Lung (tissue), 11 donors: ENCODE measurements at regions not wholly inside any gene's neighbourhood (a gene's known extent, or its start where the extent isn't known, plus 50 kb on each side); places are given as distances from the start of the nearest gene placed in this dataset.
"Not testable (repeated sequence)": the region's sequence is repeated elsewhere in the genome, so short reads cannot be mapped to it uniquely, and the experiment has no call there.

Experiments
- ATAC-seq: fragments of 200-7000 bp; cut with Tn5 transposase; one replicate; pipeline ENCODE4 v1.9.1; 2020; ENCODE audit warnings: moderate number of reproducible peaks; ENCODE audit not compliant: insufficient read depth, low FRiP score
- DNase-seq, 3 donors: peaks; one replicate each; pipeline ENCODE4 v3.0.0-alpha.2; 2013 to 2017
- H3K27ac ChIP-seq, 2 donors: one replicate each; pipeline ENCODE4 v1.5.1; 2013; ENCODE audit warnings: mild to moderate bottlenecking in 2 of 2, moderate library complexity in 2 of 2, control low read depth in 1 of 2, inconsistent platforms in 1 of 2, low read depth in 1 of 2, low read length in 1 of 2
- H3K27me3 ChIP-seq, 3 donors: one replicate each; pipeline ENCODE4 v1.5.1; 2013; ENCODE audit warnings: low read length in 2 of 3; ENCODE audit not compliant: control insufficient read depth in 3 of 3, insufficient read depth in 3 of 3
- H3K36me3 ChIP-seq, 4 donors: one replicate each; pipeline ENCODE4 v1.5.1; 2013; ENCODE audit warnings: low read length in 4 of 4, mild to moderate bottlenecking in 1 of 4, moderate library complexity in 1 of 4; ENCODE audit not compliant: control insufficient read depth in 4 of 4, insufficient read depth in 4 of 4
- H3K4me1 ChIP-seq, 5 donors: one replicate each; pipeline ENCODE4 v1.5.1; 2013; ENCODE audit warnings: low read length in 5 of 5, mild to moderate bottlenecking in 2 of 5, moderate library complexity in 1 of 5; ENCODE audit not compliant: control insufficient read depth in 5 of 5, insufficient read depth in 5 of 5
- H3K4me3 ChIP-seq: one replicate; pipeline ENCODE4 v1.5.1; 2013; ENCODE audit warnings: mild to moderate bottlenecking, control low read depth, moderate library complexity
- H3K9ac ChIP-seq, 2 donors: one replicate each; pipeline ENCODE4 v1.5.1; 2013; ENCODE audit warnings: low read length in 2 of 2, control low read depth in 1 of 2; ENCODE audit not compliant: insufficient read depth in 1 of 2
- H3K9me3 ChIP-seq, 4 donors: one replicate each; pipeline ENCODE4 v1.5.1; 2013; ENCODE audit warnings: low read length in 3 of 4, mild to moderate bottlenecking in 1 of 4, moderate library complexity in 1 of 4; ENCODE audit not compliant: control insufficient read depth in 4 of 4, insufficient read depth in 3 of 4
- WGBS, 2 donors: extraction: QIAGEN DNeasy Blood & Tissue Kit; methylation state at CpG; one replicate each; pipeline ENCODE4 v1.1.7; 2013; 5-methylcytosine and 5-hydroxymethylcytosine counted together
- TF ChIP-seq, protein P1 (sequence below): IDR thresholded peaks from 2 replicates; pipeline ENCODE4 v1.5.1; 2012; ENCODE audit warnings: mild to moderate bottlenecking; ENCODE audit errors: control extremely low read depth, extremely low read depth
- donor health status: control.
- donor health status: control.
- donor health status: Bipolar disorder and iron deficiency.
- donor health status: healthy.
- donor health status: DM: yes; HTN: yes; CAD: no.

DNA sequence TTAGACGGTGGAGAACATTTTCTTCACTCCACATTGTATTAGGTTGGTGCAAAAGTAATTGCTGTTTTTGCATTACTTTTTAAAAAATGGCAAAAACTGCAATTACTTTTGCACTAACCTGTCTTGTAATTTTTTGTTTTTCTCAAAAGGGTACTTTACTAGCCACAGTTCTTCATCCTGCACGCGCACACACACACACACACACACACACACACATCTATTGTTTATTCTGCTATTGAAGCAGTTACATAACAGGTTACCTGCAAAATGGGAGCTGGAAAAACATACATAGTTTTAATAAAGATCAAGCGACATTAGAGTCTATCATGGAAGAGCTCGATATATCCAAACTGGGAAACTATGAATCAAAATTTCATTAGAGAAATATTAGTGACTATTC, 235.2 kb downstream of the SIM1 start:
- Histone ChIP-seq H3K4me3 (no peak overlapping the region), H3K4me1 (peaks cover 0 to 2% (median 0%) of the 10 kb centered on the region in 5 donors), H3K9ac (no peak overlapping the region), H3K27ac (no peak overlapping the region), H3K27me3 (no peaks in the 10 kb centered on the region), H3K36me3 (no peaks in the 10 kb centered on the region), H3K9me3 (no peaks in the 10 kb centered on the region)
- 69 to 73% methylated on average over 5 of the region's 5 CpGs for WGBS, 2 donors
- DNase-seq (peak in 1 of 3 donors; percentile 34), ATAC-seq (no peak)
- TF ChIP-seq, protein P1, sequence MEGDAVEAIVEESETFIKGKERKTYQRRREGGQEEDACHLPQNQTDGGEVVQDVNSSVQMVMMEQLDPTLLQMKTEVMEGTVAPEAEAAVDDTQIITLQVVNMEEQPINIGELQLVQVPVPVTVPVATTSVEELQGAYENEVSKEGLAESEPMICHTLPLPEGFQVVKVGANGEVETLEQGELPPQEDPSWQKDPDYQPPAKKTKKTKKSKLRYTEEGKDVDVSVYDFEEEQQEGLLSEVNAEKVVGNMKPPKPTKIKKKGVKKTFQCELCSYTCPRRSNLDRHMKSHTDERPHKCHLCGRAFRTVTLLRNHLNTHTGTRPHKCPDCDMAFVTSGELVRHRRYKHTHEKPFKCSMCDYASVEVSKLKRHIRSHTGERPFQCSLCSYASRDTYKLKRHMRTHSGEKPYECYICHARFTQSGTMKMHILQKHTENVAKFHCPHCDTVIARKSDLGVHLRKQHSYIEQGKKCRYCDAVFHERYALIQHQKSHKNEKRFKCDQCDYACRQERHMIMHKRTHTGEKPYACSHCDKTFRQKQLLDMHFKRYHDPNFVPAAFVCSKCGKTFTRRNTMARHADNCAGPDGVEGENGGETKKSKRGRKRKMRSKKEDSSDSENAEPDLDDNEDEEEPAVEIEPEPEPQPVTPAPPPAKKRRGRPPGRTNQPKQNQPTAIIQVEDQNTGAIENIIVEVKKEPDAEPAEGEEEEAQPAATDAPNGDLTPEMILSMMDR: no peak

DNA sequence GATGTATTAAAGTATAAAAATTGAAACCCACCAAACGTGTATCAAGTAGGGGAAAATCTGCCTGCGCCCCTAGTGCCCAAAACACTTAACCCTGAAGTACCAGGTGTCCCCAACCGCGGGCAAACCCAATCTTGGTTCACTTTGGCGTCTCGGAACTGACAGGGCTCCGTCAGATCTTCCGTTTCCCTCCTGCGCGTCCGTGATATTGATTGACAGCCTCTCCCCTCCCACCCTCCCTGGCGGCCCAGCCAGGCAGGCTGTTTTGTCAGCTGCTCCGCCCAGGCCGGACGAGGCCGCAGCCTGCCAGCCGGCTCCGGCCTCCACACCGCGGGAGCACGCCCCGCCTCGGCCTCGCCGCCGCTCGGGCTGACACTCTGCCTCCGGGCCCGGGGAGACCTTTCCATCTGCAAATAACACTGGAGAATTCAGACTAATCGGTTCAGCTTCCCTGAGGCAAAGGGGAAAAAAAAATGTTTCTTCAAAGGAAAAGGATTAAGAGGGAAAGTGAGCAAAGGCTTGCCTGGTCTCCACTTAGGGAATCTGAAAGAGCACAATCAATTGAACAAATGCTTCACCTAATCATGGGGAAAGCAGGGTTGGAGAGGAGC, 234.9 kb upstream of the MCHR2 start:
- no peaks in the 10 kb centered on the region for H3K36me3 ChIP-seq
- DNase-seq: peak; percentile 57 to 76 (median 70)
- peak overlapping the region; percentile 47 to 58 for H3K9ac ChIP-seq
- no peak overlapping the region for H3K27ac ChIP-seq
- TF ChIP-seq, protein P1: no peak
- H3K4me3 ChIP-seq: peak overlapping the region; percentile 27
- 0 to 1% methylated on average over 29 to 30 of the region's 30 CpGs for WGBS, 2 donors
- no peaks in the 10 kb centered on the region for H3K9me3 ChIP-seq
- ATAC-seq: peak; percentile 93
- peaks cover 0 to 2% (median 0%) of the 10 kb centered on the region in 5 donors for H3K4me1 ChIP-seq
- H3K27me3 ChIP-seq: no peaks in the 10 kb centered on the region

DNA sequence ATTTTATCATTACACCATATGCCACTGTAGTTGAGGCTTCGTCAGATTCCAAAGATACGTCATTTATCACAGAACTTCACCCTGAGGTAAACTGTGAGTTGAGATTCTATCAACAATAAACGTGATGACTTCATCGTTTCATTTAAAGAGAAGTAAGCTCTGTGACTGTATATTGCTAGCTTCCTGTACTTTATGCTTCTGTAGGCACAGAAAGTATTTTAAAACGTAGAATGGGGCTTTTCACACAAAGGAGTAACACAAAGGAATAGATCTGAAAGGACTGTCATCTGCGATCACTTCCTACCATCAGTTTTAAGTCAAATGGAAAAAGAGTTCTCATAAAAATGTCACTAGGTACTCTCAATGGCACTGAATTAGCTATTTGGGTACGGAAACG, 234.4 kb upstream of the MCHR2 start:
- Histone ChIP-seq H3K4me3 (no peak overlapping the region), H3K27ac (no peak overlapping the region), H3K36me3 (no peaks in the 10 kb centered on the region), H3K27me3 (no peaks in the 10 kb centered on the region), H3K9me3 (no peaks in the 10 kb centered on the region), H3K4me1 (peaks cover 0 to 2% (median 0%) of the 10 kb centered on the region in 5 donors), H3K9ac (peak overlapping the region in 1 of 2 donors; percentile 47)
- TF ChIP-seq, protein P1: no peak
- WGBS, 2 donors: 22 to 27% methylated on average over 8 of the region's 8 CpGs
- no peak for DNase-seq
- ATAC-seq: no peak

DNA sequence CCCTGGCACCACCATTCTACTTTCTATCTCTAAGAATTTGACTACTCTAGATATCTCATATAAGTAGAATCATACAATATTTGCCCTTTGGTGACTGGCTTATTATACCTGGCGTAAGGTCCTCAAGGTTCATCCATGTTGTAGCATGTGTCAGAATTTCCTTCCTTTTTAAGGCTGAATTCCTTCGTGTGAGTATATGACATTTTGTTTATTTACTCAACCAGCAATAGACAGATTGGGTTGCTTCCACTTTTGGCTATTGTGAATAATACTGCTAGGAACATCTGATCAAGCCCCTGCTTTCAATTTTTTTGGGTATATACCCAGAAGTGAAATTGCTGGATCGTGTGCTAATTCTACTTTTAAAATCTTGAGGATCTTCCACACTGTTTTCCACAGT, 232.8 kb upstream of the MCHR2 start:
- TF ChIP-seq, protein P1: no peak
- no peak for DNase-seq
- H3K4me1 ChIP-seq: peaks cover 0 to 2% (median 0%) of the 10 kb centered on the region in 5 donors
- ATAC-seq: no peak
- H3K27ac ChIP-seq: no peak overlapping the region
- 35 to 41% methylated on average over 3 of the region's 3 CpGs for WGBS, 2 donors
- H3K4me3 ChIP-seq: no peak overlapping the region
- no peaks in the 10 kb centered on the region for H3K27me3 ChIP-seq
- no peaks in the 10 kb centered on the region for H3K9me3 ChIP-seq
- no peaks in the 10 kb centered on the region for H3K36me3 ChIP-seq
- H3K9ac ChIP-seq: no peak overlapping the region

DNA sequence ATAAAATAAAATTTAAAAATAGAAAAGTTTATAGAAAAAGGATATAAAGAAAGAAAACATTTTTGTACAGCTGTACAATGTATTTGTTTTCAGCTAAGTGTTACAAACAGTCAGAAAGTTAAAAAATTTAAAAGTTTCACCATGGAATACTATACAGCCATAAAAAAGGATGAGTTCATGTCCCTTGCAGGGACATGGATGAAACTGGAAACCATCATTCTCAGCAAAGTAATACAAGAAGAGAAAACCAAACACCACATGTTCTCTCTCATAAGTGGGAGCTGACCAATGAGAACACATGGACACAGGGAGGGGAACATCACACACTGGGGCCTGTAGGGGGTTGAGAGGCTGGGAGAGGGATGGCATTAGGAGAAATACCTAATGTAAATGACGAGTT, 229.9 kb upstream of the MCHR2 start:
- DNase-seq, H3K36me3 ChIP-seq, H3K9ac ChIP-seq, H3K4me3 ChIP-seq, H3K4me1 ChIP-seq, H3K27me3 ChIP-seq, H3K9me3 ChIP-seq, H3K27ac ChIP-seq, ATAC-seq: not testable (repeated sequence)
- 75 to 76% methylated on average over 1 of the region's 1 CpG for WGBS, 2 donors
